Kidney tubule cell (primary cell): ENCODE measurements at regions not wholly inside any gene's neighbourhood (a gene's known extent, or its start where the extent isn't known, plus 50 kb on each side); places are given as distances from the start of the nearest gene placed in this dataset.
A peak's percentile ranks its signal among the peaks of the same experiment; 100 is the strongest.
"Not testable (repeated sequence)": the region's sequence is repeated elsewhere in the genome, so short reads cannot be mapped to it uniquely, and the experiment has no call there.

Experiments used
- DNase-seq: peaks from one replicate; pipeline ENCODE4 v3.0.0-alpha.2; 2018; ENCODE audit warnings: low spot score

DNA sequence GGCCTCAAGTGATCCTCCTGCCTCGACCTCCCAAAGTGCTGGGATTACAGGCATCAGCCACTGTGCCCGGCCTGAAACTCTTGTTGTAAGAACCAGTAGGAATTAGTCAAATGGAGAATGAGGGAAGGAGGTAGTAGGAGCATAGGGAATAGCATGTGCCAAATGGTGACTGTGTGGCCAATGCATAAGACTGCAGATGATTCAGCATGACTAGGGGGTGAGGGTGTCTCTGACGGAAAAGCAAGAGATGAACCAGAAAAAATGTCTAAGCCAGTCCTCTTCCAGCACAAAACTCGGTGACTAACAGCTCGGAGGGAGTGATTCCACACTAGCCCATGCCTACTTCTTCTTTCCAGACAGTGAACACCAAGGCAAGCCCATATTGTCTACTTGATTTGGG lies 58.2 kb upstream of the DUSP21 start:
- peak; percentile 83 for DNase-seq

DNA sequence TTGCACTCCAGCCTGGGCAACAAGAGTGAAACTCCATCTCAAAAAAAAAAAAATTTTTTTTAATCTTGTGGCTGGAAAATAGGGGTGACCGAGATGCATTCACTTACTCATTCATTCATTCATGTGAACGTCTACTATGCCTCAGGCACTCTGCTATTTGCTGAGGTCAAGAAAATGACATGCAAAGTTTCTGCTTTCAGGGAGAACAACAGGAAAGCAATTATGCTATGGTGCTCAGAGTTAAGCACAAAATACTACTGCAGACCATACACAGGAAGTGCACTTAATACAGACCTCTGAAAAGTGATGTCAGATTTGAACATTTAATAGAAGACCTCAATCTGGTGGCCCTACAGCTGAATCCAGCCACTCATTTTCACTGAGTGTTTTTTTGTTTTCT lies 59.6 kb upstream of the DUSP21 start:
- peak; percentile 30 for DNase-seq

DNA sequence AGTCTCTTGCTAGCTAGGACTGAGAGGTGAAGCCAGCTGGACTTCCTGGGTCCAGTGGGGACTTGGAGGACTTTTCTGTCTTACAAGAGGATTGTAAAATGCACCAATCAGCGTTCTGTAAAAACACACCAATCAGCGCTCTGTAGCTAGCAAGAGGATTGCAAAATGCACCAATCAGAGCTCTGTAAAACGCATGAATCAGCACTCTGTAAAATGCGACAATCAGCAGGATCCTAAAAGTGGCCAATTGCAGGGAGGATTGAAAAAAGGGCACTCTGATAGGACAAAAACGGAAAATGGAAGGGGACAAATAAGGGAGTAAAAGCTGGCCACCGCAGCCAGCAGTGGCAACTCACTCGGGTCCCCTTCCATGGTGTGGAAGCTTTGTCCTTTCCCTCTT lies 65.6 kb upstream of the DUSP21 start:
- no peak for DNase-seq

DNA sequence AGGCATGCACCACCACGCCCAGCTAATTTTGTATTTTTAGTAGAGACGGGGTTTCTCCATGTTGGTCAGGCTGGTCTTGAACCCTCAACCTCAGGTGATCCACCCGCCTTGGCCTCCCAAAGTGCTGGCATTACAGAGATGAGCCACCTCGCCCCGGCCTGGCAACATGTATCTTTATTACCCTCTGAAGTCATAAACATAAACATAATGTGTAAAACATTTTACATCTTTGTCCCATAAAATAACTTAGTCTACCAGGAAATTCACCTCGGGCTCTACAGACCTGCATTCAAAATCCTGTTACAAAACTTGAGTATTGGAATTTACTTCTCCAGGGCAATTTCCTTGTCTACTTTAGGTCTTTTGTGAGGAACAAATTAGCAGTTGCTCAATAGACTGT lies 68.1 kb upstream of the DUSP21 start:
- no peak for DNase-seq

DNA sequence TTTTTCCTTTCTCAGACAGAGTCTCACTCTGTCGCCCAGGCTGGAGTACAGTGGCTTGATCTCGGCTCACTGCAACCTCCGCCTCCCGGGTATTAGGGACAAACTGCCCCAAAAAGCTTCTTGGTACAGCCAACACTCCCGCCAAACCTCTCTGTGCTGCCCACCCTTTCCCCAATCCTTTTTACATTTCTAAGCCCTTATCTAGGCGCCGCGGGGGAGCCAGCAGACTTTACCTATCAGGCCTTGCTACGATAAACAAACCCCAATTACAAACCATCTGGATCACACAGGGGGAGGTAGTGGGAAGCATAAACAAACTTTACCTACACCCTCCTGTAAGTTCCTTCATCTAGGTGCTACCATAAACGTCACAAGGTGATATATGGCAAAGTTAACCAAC lies 69.8 kb upstream of the DUSP21 start:
- not testable (repeated sequence) for DNase-seq

DNA sequence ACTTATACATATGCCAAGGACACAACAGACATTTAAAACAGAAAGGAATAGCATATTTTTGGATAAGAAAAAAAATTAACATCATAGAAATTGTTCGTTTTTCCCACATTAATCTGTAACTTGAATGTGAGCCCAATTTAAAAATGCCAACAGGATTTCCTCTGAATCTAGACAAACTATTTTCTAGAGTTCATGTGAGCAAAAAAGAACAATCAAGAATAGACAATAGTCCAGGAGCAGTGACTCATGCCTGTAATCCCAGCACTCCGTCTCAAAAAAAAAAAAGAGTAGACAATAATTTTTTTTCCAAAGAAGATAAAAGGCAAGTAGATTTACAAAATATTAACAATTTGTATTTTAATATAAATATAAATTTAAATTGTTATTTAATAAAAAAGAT lies 73.7 kb upstream of the DUSP21 start:
- no peak for DNase-seq

DNA sequence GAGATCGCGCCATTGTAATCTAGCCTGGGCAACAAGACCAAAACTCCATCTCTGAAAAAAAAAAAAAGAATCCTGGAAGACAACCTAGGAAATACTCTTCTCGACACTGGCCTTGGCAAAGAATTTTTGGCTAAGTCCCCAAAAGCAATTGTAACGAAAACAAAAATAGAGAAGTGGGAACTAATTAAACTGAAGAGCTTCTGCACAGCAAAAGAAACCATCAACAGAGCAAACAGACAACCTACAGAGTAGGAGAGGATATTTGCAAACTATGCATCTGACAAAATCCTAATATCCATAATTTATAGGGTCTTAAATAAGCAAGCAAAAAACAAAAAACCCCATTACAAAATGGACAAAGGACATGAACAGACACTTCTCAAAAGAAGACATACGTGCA lies 76.5 kb upstream of the DUSP21 start:
- DNase-seq = no peak

DNA sequence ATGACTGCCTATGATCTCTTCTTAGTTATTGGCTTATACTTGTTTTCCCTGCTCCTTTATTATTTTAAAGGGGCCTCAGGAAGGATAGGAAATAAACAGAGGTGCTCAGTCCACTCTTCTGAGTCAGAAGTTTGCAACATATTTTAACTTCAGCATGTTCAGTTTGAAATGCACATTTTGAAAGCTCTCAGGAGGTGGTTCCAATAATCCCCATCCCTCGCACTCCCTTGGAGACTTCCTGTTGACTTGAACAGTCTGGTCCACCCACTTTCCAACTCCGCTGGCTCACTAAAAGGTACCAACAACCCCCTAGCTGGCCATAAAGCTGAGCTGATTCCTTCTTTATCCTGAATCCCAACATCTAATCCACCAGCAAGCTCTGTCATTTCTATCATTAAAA lies 78.3 kb upstream of the DUSP21 start:
- no peak for DNase-seq

DNA sequence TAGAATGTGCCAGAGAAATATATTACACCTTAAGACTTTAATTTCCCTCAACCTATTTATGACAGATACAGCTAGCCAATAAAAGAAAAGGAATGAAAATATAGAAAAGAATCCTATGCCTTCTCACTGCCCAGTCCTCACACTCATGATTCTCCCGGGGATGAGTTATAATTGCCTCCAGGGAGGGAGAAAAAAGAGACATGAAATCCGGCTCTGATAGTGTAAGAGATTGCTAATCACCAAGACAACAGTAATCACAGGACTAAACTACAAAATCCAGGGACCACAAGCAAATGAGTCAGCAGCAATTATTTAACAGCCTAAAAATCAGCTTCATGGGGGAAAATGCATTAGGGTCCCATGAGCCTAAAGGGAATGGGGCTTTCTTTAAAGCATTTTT lies 95.9 kb upstream of the DUSP21 start:
- DNase-seq = peak; percentile 24

DNA sequence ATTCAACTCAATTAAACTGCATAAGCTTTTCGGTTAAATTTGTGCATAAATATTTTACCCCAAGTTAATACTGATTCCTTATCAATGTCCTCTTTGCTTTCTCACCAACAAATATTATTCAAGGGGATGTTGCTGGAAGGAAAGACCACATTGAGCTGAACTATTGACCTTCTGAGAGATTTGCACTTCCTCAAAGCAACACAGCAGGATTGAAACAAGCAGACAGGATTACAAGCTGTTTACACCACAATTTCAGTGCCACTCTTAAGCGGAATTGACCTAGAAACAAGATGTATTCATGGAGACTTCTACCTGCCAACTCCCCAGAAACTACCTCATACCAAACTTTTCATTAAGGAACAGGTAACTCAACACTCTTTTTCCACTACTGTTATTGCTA lies 96.5 kb upstream of the DUSP21 start:
- no peak for DNase-seq

DNA sequence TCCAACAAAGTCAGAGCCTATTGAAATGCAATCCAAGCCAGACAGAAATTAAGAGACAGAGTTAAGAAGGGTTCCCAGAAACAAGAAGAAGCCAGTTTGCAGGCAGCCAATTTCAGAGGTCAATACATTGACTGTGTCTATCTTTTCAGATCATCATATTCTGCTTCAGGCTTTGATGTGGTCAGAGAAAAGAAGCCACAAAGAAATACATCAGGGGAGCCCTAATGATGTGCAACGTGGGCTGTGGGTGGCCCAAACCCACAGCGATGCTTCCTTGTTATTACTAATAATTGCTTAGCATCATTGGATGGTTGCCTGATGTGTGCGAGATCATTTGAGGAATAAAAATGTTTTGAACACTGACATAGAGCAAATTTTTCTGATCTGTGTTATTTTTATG lies 99.0 kb upstream of the DUSP21 start:
- no peak for DNase-seq

DNA sequence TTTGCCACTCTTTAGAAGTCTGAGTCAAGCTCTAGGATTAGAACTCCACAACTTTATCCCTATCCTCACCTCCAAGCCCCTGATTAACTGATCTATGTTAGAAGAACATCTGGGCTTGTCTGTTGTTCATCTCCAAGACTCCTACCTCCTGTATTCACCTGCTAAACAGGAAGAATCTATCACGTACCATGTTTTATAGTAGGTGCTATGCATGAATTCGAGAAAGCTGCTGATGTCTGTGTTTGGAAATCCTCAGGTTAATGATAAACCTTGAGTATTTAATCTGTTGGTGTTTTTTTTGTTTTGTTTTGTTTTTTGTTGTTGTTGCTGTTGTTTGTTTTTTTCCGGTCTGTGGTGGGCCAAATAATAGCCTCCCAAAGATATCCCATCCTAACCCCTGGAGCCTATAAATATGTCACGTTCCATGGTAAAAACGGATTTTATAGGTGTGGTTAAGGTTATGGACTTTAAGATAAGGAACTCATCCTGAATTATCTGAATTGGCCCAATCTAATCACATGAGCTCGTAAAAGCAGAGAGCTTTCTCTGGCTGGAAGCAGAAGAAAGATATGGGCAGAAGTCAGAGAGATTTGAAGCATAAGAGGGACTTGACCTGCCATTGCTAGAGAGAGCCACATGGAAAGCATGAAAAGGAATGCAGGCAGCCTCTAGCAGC lies 101.2 kb upstream of the DUSP21 start:
- no peak for DNase-seq

DNA sequence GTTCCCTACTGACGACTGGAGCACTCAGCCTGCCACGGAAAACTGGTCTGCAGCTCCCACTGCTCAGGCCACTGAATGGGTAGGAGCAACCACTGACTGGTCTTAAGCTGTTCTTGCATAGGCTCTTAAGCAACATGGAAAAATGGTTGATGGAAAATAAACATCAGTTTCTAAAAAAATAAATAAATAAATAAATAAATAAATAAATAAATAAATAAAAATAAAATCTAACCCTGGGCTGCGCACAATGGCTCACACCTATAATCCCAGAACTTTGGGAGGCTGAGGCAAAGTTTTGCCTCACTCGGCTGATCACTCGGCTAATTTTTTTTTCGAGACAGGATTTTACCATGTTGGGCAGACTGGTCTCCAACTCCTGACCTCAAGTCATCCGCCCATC lies 102.0 kb upstream of the DUSP21 start:
- DNase-seq = not testable (repeated sequence)

DNA sequence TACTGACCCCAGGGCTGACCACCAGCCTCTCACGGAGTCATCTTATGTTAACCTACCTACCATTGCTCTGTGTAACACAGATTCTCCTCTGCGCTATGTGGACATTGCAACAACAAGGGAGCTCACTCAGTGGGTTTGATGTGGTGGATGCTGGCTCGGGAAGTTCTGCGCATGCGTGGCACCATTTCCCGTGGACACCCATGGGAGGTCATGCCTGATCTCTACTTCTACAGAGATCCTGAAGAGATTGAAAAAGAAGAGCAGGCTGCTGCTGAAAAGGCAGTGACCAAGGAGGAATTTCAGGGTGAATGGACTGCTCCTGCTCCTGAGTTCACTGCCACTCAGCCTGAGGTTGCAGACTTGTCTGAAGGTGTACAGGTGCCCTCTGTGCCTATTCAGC lies 102.4 kb upstream of the DUSP21 start:
- not testable (repeated sequence) for DNase-seq

DNA sequence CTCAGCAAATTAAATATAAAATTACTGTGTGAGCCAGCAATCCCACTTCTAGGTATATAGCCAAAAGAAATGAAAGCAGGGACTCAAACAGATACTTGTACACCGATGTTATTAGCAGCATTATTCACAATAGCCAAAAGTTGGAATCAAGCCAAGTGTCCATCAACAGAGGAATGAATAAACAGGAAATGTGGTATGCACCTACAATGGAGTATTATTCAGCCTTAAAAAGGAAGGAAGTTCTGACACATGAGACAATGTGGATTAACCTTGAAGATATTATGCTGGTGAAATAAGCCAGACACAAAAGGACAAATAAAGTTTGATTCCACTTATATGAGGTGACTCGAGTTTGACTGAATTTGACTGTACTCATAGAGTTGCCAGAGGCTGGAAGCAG lies 108.3 kb upstream of the DUSP21 start:
- no peak for DNase-seq

DNA sequence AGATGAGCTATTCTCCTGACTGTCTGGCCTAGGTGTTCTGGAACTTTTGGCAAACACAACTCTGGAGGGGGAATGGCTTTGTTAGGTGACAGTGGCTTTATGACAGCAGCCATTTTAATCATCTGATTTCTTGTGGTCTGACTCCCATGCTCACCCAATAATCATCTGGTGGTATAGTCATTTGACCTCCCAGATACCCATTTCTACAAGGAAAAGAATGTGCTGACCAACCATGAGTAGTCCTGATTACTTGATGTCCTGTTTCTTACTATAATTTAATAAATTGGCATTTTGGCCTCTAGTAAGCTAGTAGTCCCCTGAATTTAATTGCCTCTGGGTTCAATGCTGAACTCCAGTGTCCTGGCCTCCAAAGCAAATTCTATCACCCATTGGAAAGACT lies 109.9 kb upstream of the DUSP21 start:
- DNase-seq = peak; percentile 35

DNA sequence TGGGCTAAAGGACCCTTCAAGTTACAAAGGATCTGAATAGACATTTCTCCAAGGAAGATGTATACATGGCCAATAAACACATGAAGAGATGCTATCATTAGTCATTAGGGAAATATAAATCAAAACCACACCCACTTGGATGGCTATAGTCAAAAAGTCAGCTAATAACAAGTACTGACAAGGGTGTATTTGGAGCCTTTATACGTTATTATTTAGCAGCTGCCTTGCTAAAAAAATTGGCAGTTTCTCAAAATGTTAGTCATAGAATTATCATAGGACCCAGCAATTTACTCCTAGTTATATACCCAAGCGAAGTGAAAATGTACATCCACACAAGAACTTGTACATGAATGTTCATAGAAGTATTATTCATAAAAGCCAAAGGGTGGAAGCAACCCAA lies 112.7 kb upstream of the DUSP21 start:
- DNase-seq = no peak

DNA sequence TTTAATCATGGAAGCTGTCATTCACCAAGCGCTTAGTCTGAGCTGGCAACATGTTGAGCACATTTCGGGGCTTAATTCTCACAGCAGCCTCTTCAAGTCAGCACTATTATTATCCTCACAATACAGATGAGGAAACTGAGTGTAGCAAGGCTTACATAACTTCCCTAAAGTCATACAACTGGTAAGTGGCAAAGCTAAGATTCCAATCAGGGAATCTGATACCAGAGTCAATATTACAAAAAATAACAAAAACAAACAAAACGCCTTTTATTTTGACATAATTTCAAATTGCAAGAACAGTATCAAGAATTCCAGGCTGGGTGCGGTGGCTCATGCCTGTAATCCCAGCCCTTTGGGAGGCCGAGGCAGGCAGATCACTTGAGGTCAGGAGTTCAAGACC lies 120.4 kb upstream of the DUSP21 start:
- no peak for DNase-seq

DNA sequence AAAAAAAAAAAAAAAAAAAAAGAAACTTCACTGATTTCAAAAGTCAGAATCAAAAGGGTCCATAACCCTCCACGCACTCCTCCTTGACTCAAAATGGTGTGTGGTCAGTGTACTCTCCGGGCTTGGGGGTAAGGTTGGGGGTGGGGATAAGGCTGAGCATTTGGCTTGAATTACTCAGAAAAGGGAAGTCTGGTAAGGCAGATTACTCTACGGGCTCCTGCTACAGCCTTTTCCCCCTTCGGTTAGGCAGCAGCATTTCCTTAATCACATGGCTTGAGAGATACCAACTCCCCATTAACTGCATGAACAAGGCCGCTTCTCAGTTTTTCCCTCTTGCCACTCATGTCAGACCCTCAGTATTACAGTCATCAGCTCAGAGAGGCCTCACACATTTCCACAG lies 135.4 kb upstream of the DUSP21 start:
- DNase-seq = no peak

DNA sequence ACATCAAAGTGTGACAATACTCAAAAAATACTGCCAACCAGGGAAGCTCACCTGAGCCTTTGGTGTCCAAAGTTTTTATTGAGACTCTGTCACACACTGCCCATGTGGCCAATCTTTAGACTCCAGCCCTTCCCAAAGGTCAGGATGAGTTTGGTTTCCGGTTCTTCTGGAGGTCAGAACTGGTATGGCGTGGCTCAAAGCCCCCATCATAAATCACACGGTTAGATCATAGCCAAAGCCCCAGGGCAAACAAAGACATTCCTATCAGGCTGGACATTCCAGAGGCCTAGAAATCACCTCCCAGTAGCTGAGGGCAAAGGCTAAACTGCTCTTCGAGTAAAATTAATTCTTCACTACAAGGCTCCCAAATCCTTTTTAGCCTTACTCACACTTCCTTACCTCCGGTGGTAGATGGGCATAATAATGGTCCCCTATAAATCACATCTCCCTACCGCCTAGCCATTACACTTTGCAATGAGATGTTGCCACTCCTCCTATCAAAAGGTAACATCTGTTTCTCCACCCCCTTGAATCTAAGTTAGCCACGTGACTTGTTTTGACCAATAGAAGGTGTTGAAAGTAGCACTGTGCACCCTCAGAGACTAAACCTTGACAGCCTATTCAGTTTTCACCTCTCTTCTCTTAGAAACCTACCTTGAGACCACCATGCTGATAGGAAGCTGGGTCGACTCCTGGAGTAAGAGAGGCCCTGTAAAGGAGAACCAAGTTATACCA lies 137.8 kb upstream of the DUSP21 start:
- DNase-seq = peak; percentile 65

DNA sequence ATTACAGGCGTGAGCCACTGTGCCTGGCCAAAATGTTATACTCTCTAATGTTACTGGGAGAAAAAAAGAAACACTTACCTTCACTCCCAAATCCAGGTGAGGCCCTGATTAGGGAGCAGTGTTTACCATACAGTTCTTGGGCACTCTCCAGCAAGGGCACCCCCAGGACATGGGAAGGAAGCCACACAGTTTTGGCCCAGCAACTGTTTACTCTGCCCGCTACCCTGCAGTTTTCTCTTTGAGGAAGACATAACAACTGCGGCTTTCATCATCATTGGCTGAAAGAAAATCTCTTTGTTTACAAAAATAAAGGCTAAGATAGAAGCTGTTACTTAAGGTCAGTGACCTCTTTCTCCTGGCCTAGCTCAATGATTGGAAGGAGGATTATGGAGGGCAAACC lies 145.5 kb upstream of the DUSP21 start:
- no peak for DNase-seq

DNA sequence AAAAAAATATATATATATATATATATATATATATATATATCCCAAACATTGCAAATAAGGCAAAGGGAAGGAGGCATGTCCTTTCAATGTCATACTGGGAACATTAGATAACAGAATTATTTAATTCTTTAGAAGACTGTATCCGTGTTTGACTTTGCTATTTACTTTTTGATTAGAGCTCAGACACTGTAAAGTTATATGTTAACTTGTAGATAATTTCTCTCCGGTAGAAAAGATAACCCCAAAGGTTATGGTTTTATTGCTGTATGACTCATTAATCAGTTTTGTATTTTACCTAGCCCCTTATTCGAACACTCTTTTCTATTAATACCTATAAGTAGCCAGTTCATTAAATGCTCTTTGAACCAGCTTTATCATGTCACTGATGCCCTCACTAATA lies 150.6 kb upstream of the DUSP21 start:
- no peak for DNase-seq

DNA sequence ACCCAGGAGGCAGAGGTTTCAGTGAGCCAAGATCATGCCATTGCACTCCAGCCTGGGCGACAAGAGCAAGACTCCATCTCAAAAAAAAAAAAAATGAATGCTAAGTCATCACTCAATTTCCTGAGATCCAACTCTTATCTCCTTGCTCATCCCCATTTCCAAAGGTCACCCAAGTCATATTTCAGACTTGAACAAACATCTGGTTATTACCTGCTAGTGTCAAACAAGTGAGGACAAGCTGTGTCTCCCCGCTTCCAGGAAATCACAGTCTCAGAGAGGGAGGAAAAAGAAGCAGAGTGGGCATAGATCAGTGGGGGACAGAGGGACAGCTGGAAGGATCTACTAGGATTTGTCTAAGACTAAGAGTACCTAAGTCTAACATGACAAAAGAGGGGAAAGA lies 147.5 kb upstream of the FUNDC1 start:
- no peak for DNase-seq

DNA sequence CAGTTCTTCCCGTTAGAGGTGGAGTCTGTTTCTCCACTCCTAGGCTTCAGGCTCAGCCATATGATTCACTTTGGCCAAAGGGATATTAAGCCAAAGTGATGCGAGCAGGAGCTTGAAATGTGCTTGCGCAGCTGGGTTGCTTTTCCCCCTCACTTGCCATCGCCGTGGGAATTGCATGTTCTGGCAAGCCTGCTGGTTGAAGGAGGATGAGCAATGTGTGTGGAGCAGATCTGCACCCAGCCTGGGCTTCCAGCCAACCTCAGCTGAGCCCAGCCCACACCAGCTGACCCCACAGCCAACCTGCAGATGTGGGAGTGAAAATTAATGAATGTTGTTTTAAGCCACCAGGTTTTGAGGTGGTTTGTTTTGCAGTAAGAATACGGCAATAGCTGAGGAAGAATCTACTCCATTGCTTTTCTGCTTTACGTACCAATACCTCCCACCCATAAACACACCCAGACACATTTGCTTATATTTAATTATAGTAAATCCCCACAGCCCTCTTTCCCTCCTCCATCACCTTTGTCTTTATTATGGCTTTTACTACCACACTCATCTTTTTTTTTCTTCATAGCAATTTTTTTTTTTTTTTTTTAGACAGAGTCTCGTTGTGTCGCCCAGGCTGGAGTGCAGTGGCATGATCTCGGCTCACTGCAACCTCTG lies 132.8 kb upstream of the FUNDC1 start:
- DNase-seq = peak; percentile 78
